HG02870 (cell line): ENCODE measurements at regions not wholly inside any gene's neighbourhood (a gene's known extent, or its start where the extent isn't known, plus 50 kb on each side); places are given as distances from the start of the nearest gene placed in this dataset.

Experiments used
- ATAC-seq: cut with Tn5 transposase; IDR thresholded peaks from one replicate; pipeline ENCODE4 v1.9.1; 2021; ENCODE audit warnings: mild to moderate bottlenecking, moderate library complexity; ENCODE audit not compliant: unreplicated experiment

GRCh38 chr5:93017849-93018248, 563.2 kb downstream of the NR2F1-AS1 start:
- no peak for ATAC-seq

GRCh38 chr5:93017376-93017775, 563.6 kb downstream of the NR2F1-AS1 start:
- no peak for ATAC-seq

- ATAC-seq, result no peak
These were observed 570.4 kb downstream of the NR2F1-AS1 start for GRCh38 chr5:93010616-93011015.

- no peak for ATAC-seq
These were observed 571.0 kb downstream of the NR2F1-AS1 start for GRCh38 chr5:93010037-93010436.

GRCh38 chr5:93008502-93009207, 572.4 kb downstream of the NR2F1-AS1 start:
- ATAC-seq, result no peak

GRCh38 chr5:93006915-93007314, 574.1 kb downstream of the NR2F1-AS1 start:
- ATAC-seq, result no peak

GRCh38 chr5:92998456-92998855, 582.6 kb downstream of the NR2F1-AS1 start:
- ATAC-seq, result no peak

- no peak for ATAC-seq
These were observed 586.6 kb downstream of the NR2F1-AS1 start for GRCh38 chr5:92994392-92994791.

GRCh38 chr5:92992073-92992472, 588.9 kb downstream of the NR2F1-AS1 start:
- ATAC-seq, result no peak

- ATAC-seq, result no peak
These were observed 589.4 kb downstream of the NR2F1-AS1 start for GRCh38 chr5:92991581-92992067.

- ATAC-seq, result no peak
These were observed 590.2 kb downstream of the NR2F1-AS1 start for GRCh38 chr5:92990771-92991170.

- no peak for ATAC-seq
These were observed 600.0 kb downstream of the NR2F1-AS1 start for GRCh38 chr5:92981001-92981400.

- ATAC-seq, result no peak
These were observed 600.5 kb downstream of the NR2F1-AS1 start for GRCh38 chr5:92980491-92980890.

- ATAC-seq, result no peak
These were observed 601.3 kb downstream of the NR2F1-AS1 start for GRCh38 chr5:92979716-92980115.

- no peak for ATAC-seq
These were observed 603.0 kb downstream of the NR2F1-AS1 start for GRCh38 chr5:92977846-92978540.

GRCh38 chr5:92976156-92976555, 604.9 kb downstream of the NR2F1-AS1 start:
- ATAC-seq, result no peak

GRCh38 chr5:92969781-92970237, 611.2 kb downstream of the NR2F1-AS1 start:
- ATAC-seq, result no peak

GRCh38 chr5:92969191-92969780, 611.7 kb downstream of the NR2F1-AS1 start:
- ATAC-seq, result no peak

GRCh38 chr5:92963800-92964199, 617.2 kb downstream of the NR2F1-AS1 start:
- ATAC-seq, result no peak

GRCh38 chr5:92962752-92963151, 618.3 kb downstream of the NR2F1-AS1 start:
- ATAC-seq, result no peak

GRCh38 chr5:92956886-92957285, 624.1 kb downstream of the NR2F1-AS1 start:
- no peak for ATAC-seq

- no peak for ATAC-seq
These were observed 628.8 kb downstream of the NR2F1-AS1 start for GRCh38 chr5:92952243-92952642.
